SJSA1 (cell line): ENCODE measurements at regions not wholly inside any gene's neighbourhood (a gene's known extent, or its start where the extent isn't known, plus 50 kb on each side); places are given as distances from the start of the nearest gene placed in this dataset.

Source experiments
- DNase-seq, 2 experiments: peaks; one replicate each; pipeline ENCODE4 v3.0.0-alpha.2; 2015 to 2020; ENCODE audit warnings: low spot score in 2 of 2, low read depth in 1 of 2
- H3K27ac ChIP-seq: fragments of 250-450 bp; sonication (Bioruptor Pico); 2 replicates; pipeline ENCODE4 v1.5.1; 2020; ENCODE audit warnings: mild to moderate bottlenecking, moderate library complexity
- H3K27me3 ChIP-seq: fragments of 250-450 bp; sonication (Bioruptor Pico); replicated peaks from 2 replicates; pipeline ENCODE4 v1.5.1; 2020; ENCODE audit warnings: mild to moderate bottlenecking, moderate library complexity
- H3K36me3 ChIP-seq: fragments of 250-450 bp; sonication (Bioruptor Pico); 2 replicates; pipeline ENCODE4 v1.5.1; 2020; ENCODE audit warnings: mild to moderate bottlenecking
- H3K4me1 ChIP-seq: fragments of 250-450 bp; sonication (Bioruptor Pico); replicated peaks from 2 replicates; pipeline ENCODE4 v1.6.1; 2021; ENCODE audit warnings: mild to moderate bottlenecking
- H3K4me3 ChIP-seq: fragments of 250-450 bp; sonication (Bioruptor Pico); 2 replicates; pipeline ENCODE4 v1.5.1; 2020; ENCODE audit warnings: mild to moderate bottlenecking
- H3K9me3 ChIP-seq: fragments of 250-450 bp; sonication (Bioruptor Pico); replicated peaks from 2 replicates; pipeline ENCODE4 v1.5.1; 2020; ENCODE audit warnings: mild to moderate bottlenecking

- H3K27me3 ChIP-seq: peaks cover 39% of the 10 kb centered on the region
- no peaks in the 10 kb centered on the region for H3K36me3 ChIP-seq
- H3K4me1 ChIP-seq: no peaks in the 10 kb centered on the region
- no peak overlapping the region for H3K27ac ChIP-seq
- H3K4me3 ChIP-seq: no peak overlapping the region
- no peaks in the 10 kb centered on the region for H3K9me3 ChIP-seq
- DNase-seq: no peak
Observed at GRCh38 chr5:133809801-133810200, 158.6 kb downstream of the C5orf15 start.

DNA sequence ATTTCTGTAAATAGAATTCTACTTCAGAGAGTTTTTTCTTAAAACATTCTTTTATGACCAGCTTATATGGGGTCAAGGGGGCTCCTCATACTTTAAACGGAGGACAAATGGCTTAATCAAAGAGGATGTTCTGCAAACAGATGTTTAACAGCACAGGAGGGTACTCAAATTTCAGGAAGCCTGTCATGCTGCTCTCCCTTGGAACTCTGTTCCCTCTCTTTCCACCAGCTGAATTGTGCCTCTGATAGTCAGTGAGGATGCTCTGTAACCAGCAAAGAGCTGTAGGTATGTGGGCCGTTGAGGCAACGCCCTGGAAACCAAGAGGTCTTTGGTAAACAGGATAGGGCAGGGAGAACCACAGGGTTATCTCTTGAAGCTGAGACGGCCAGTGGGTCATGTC lies 161.1 kb downstream of the C5orf15 start:
- Histone ChIP-seq H3K9me3 (no peaks in the 10 kb centered on the region), H3K4me1 (no peaks in the 10 kb centered on the region), H3K36me3 (no peaks in the 10 kb centered on the region), H3K4me3 (no peak overlapping the region), H3K27me3 (peaks cover 21% of the 10 kb centered on the region), H3K27ac (no peak overlapping the region)
- DNase-seq: no peak

GRCh38 chr5:133806847-133807246 lies 161.6 kb downstream of the C5orf15 start:
- Histone ChIP-seq H3K4me3 (no peak overlapping the region), H3K9me3 (no peaks in the 10 kb centered on the region), H3K36me3 (no peaks in the 10 kb centered on the region), H3K27me3 (peaks cover 21% of the 10 kb centered on the region), H3K27ac (no peak overlapping the region), H3K4me1 (no peaks in the 10 kb centered on the region)
- no peak for DNase-seq

- Histone ChIP-seq H3K27me3 (peaks cover 15% of the 10 kb centered on the region), H3K36me3 (no peaks in the 10 kb centered on the region), H3K4me1 (no peaks in the 10 kb centered on the region), H3K27ac (no peak overlapping the region), H3K9me3 (no peaks in the 10 kb centered on the region), H3K4me3 (no peak overlapping the region)
- no peak for DNase-seq
Observed at GRCh38 chr5:133801955-133802751, 166.3 kb downstream of the C5orf15 start.

- Histone ChIP-seq H3K4me3 (no peak overlapping the region), H3K27me3 (peaks cover 15% of the 10 kb centered on the region; the same call in 1 of the 2 replicates), H3K4me1 (no peaks in the 10 kb centered on the region), H3K27ac (no peak overlapping the region), H3K36me3 (no peaks in the 10 kb centered on the region), H3K9me3 (no peaks in the 10 kb centered on the region)
- DNase-seq: no peak
Observed at GRCh38 chr5:133801431-133801830, 167.0 kb downstream of the C5orf15 start.

DNA sequence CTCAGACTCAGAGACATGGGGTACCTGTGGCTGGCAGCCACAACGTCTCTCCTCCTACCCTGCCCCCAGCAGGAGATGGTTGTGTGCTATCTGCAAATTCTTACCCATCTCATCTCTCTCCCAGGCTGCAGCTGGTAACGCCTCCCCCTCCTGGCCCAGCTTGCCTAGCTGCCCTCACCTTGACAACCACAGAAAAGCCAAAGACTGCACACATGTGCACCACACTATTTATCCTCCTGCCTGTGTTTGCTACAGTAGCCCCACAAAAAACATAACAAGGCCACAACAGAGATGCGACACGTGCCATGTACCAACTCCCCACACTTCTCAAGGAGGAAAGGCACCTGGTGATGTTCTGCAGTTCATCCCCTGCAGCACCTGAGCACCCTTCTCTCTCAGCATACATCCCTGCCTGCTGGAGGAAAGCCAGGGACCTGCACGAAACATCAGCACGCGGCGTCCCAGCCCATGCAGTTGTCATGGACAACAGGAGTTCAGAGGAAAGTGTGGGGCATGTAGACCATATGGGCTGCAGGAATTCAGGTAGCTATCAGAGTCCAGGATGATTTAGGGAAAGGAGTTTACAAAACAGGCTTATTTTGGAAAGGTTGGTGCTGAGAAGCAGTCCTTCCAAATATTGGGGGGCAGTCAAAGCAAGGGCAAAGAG lies 168.7 kb downstream of the C5orf15 start:
- no peak overlapping the region for H3K27ac ChIP-seq
- H3K9me3 ChIP-seq: no peaks in the 10 kb centered on the region
- DNase-seq: no peak
- H3K27me3 ChIP-seq: peaks cover 21% of the 10 kb centered on the region
- H3K36me3 ChIP-seq: no peaks in the 10 kb centered on the region
- no peaks in the 10 kb centered on the region for H3K4me1 ChIP-seq
- no peak overlapping the region for H3K4me3 ChIP-seq

DNA sequence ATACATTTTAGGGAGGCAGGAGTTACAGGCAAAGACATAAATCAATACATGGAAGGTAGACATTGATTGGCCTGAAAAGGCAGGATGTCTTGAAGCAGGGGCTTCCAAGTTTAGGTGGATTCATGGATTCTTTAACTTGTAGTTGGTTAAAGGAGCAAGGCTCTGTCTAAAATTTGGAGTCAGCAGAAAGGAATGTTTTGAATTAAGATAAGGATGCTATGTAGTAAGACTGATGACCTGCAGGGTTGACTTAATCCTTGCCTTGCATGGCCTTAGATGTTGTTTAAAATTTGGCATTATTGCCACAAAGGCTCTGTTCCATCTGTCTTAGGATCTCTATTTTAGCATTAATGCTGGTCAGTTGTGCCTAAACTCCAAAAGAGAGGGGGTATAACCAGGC lies 171.3 kb downstream of the C5orf15 start:
- no peak for DNase-seq
- Histone ChIP-seq H3K27ac (no peak overlapping the region), H3K36me3 (no peaks in the 10 kb centered on the region), H3K4me3 (no peak overlapping the region), H3K4me1 (no peaks in the 10 kb centered on the region), H3K27me3 (peaks cover 29% of the 10 kb centered on the region), H3K9me3 (no peaks in the 10 kb centered on the region)

DNA sequence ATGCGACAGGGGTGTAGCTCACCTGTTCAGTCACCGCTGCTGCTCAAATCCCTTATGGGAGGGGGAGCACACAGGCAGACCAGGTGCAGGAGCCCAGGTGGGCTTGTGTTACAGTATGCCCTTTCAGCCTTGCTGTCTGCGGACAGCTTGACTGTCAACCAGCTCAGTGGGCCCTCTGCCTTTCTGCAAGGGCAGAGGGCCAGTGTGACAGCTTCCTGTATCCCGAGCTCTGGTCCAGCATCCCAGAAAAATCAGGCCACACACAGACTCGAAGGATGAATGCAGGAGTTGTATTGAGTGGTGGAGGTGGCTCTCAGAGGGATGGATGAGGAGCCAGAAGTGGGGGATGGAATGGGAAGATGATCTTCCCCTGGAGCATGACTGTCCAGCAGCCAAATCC lies 172.2 kb downstream of the C5orf15 start:
- Histone ChIP-seq H3K36me3 (no peaks in the 10 kb centered on the region), H3K27me3 (peaks cover 29% of the 10 kb centered on the region), H3K27ac (no peak overlapping the region), H3K4me1 (no peaks in the 10 kb centered on the region), H3K9me3 (no peaks in the 10 kb centered on the region), H3K4me3 (no peak overlapping the region)
- DNase-seq: no peak

GRCh38 chr5:133794771-133795415 lies 173.5 kb downstream of the C5orf15 start:
- peaks cover 34% of the 10 kb centered on the region for H3K27me3 ChIP-seq
- H3K36me3 ChIP-seq: no peaks in the 10 kb centered on the region
- H3K4me3 ChIP-seq: no peak overlapping the region
- H3K27ac ChIP-seq: no peak overlapping the region
- DNase-seq: no peak
- no peaks in the 10 kb centered on the region for H3K9me3 ChIP-seq
- no peaks in the 10 kb centered on the region for H3K4me1 ChIP-seq

GRCh38 chr5:133793756-133794465 lies 174.5 kb downstream of the C5orf15 start:
- no peaks in the 10 kb centered on the region for H3K36me3 ChIP-seq
- peaks cover 37% of the 10 kb centered on the region for H3K27me3 ChIP-seq
- no peaks in the 10 kb centered on the region for H3K4me1 ChIP-seq
- H3K27ac ChIP-seq: no peak overlapping the region
- no peak overlapping the region for H3K4me3 ChIP-seq
- no peaks in the 10 kb centered on the region for H3K9me3 ChIP-seq
- DNase-seq: no peak

- H3K4me1 ChIP-seq: no peaks in the 10 kb centered on the region
- DNase-seq: no peak
- no peak overlapping the region for H3K27ac ChIP-seq
- H3K4me3 ChIP-seq: no peak overlapping the region
- peaks cover 39% of the 10 kb centered on the region for H3K27me3 ChIP-seq
- H3K36me3 ChIP-seq: no peaks in the 10 kb centered on the region
- no peaks in the 10 kb centered on the region for H3K9me3 ChIP-seq
Observed at GRCh38 chr5:133792655-133793054, 175.8 kb downstream of the C5orf15 start.

GRCh38 chr5:133792024-133792423 lies 176.4 kb downstream of the C5orf15 start:
- no peaks in the 10 kb centered on the region for H3K9me3 ChIP-seq
- no peaks in the 10 kb centered on the region for H3K36me3 ChIP-seq
- H3K4me1 ChIP-seq: no peaks in the 10 kb centered on the region

GRCh38 chr5:133790898-133791297 lies 177.5 kb downstream of the C5orf15 start:
- no peak for DNase-seq
- H3K4me1 ChIP-seq: no peaks in the 10 kb centered on the region
- H3K27ac ChIP-seq: no peak overlapping the region
- H3K9me3 ChIP-seq: no peaks in the 10 kb centered on the region
- no peak overlapping the region for H3K4me3 ChIP-seq
- peaks cover 27% of the 10 kb centered on the region for H3K27me3 ChIP-seq
- no peaks in the 10 kb centered on the region for H3K36me3 ChIP-seq

More at GRCh38 chr5:133792024-133792423, 176.4 kb downstream of the C5orf15 start:
- no peak overlapping the region for H3K27ac ChIP-seq
- no peak overlapping the region for H3K4me3 ChIP-seq
- H3K27me3 ChIP-seq: peaks cover 36% of the 10 kb centered on the region
- DNase-seq: no peak
